ENCODE measurements at regions not wholly inside any gene's neighbourhood (a gene's known extent, or its start where the extent isn't known, plus 50 kb on each side); places are given as distances from the start of the nearest gene placed in this dataset.

- no peak for TF ChIP-seq CTCF (IDR thresholded peaks at IDR 0.05; ENCODE audit: control insufficient read depth, insufficient read depth, low read depth, low read length, missing control alignments)
- no peak overlapping the region for H3K4me3 ChIP-seq (ENCODE audit: control insufficient read depth, low read depth, low read length)
- DNase-seq (ENCODE audit: low read depth), result no peak
Measured at GRCh38 chr15:50820808-50821382, 55.4 kb upstream of the SPPL2A start.

- no peak for TF ChIP-seq CTCF (IDR thresholded peaks at IDR 0.05; ENCODE audit: control insufficient read depth, insufficient read depth, low read depth, low read length, missing control alignments)
- no peak overlapping the region for H3K4me3 ChIP-seq (ENCODE audit: control insufficient read depth, low read depth, low read length)
- DNase-seq (ENCODE audit: low read depth), result no peak
Measured at GRCh38 chr15:50819344-50819743, 53.8 kb upstream of the SPPL2A start.

- no peak for DNase-seq (ENCODE audit: low read depth)
- H3K4me3 ChIP-seq (ENCODE audit: control insufficient read depth, low read depth, low read length), result no peak overlapping the region
- TF ChIP-seq CTCF (IDR thresholded peaks at IDR 0.05; ENCODE audit: control insufficient read depth, insufficient read depth, low read depth, low read length, missing control alignments), result no peak
Measured at GRCh38 chr15:50815958-50816590, 50.6 kb upstream of the SPPL2A start.
